IMR-90 (cell line): ENCODE measurements at regions not wholly inside any gene's neighbourhood (a gene's known extent, or its start where the extent isn't known, plus 50 kb on each side); places are given as distances from the start of the nearest gene placed in this dataset.
A peak's percentile ranks its signal among the peaks of the same experiment; 100 is the strongest.

Experiments used
- ATAC-seq: fragments of 200-7000 bp; cut with Tn5 transposase; 2 replicates; pipeline ENCODE4 v1.9.1; 2020; ENCODE audit warnings: low read depth, mild to moderate bottlenecking, moderate library complexity
- BruUV-seq: library from RNA; stranded (reverse); fragments of 400-500 nt; replicated peaks from 2 replicates; lab custom pipeline; 2021; lab: Mats Ljungman, UMichigan
- CTCF ChIA-PET: fragments of 300-600 bp; formaldehyde crosslinking; extraction: SDS; loops from one replicate; lab custom pipeline; 2021; ENCODE audit warnings: antibody characterized with exemption; lab: Yijun Ruan, JAX
- POLR2A ChIA-PET: fragments of 300-600 bp; sonication (Branson Sonifier 250); formaldehyde crosslinking; loops from one replicate; lab custom pipeline; 2022; ENCODE audit warnings: antibody characterized with exemption; ENCODE audit not compliant: unreplicated experiment; lab: Charles Lee
- DNase-seq: peaks from one replicate; pipeline ENCODE4 v3.0.0; 2013
- H2AFZ ChIP-seq: replicated peaks from 2 replicates; pipeline ENCODE3; 2013; ENCODE audit warnings: low read length, mild to moderate bottlenecking; ENCODE audit not compliant: poor library complexity
- H2AK5ac ChIP-seq: 2 replicates; pipeline ENCODE4 v1.6.1; 2013; ENCODE audit warnings: low read depth, low read length, inconsistent platforms
- H2AK9ac ChIP-seq: replicated peaks from 2 replicates; pipeline ENCODE3; 2013; ENCODE audit warnings: mild to moderate bottlenecking, low read depth, low read length, moderate library complexity; ENCODE audit not compliant: poor library complexity
- H2BK120ac ChIP-seq: 2 replicates; pipeline ENCODE4 v1.6.1; 2013; ENCODE audit warnings: low read depth, low read length, inconsistent platforms
- H2BK15ac ChIP-seq: 3 replicates; pipeline ENCODE4 v1.6.1; 2013; ENCODE audit warnings: low read depth, low read length, inconsistent platforms
- H2BK20ac ChIP-seq: 2 replicates; pipeline ENCODE4 v1.6.1; 2013; ENCODE audit warnings: low read depth, mild to moderate bottlenecking, inconsistent platforms, low read length, moderate library complexity
- H2BK5ac ChIP-seq: 2 replicates; pipeline ENCODE4 v1.6.1; 2013; ENCODE audit warnings: mild to moderate bottlenecking, low read depth, low read length, inconsistent platforms; ENCODE audit not compliant: poor library complexity, severe bottlenecking
- H3K14ac ChIP-seq: replicated peaks from 2 replicates; pipeline ENCODE4 v1.6.1; 2013; ENCODE audit warnings: low read depth, low read length, inconsistent platforms
- H3K18ac ChIP-seq: 2 replicates; pipeline ENCODE4 v1.6.1; 2013; ENCODE audit warnings: low read depth, low read length, control low read depth
- H3K23ac ChIP-seq: 2 replicates; pipeline ENCODE4 v1.6.1; 2013; ENCODE audit warnings: low read depth, low read length, inconsistent platforms
- H3K27ac ChIP-seq: 2 replicates; pipeline ENCODE4 v1.5.1; 2013; ENCODE audit warnings: mild to moderate bottlenecking, control low read depth, low read length; ENCODE audit not compliant: insufficient read depth
- H3K27me3 ChIP-seq: 2 replicates; pipeline ENCODE4 v1.6.1; 2013; ENCODE audit warnings: low read length; ENCODE audit not compliant: control insufficient read depth, insufficient read depth
- H3K36me3 ChIP-seq: 2 replicates; pipeline ENCODE4 v1.6.1; 2013; ENCODE audit warnings: low read length, mixed read lengths; ENCODE audit not compliant: control insufficient read depth, insufficient read depth
- H3K4ac ChIP-seq: 2 replicates; pipeline ENCODE4 v1.6.1; 2013; ENCODE audit warnings: low read depth, low read length, inconsistent platforms
- H3K4me1 ChIP-seq: 2 replicates; pipeline ENCODE4 v1.6.1; 2013; ENCODE audit warnings: low read length, mixed read lengths; ENCODE audit not compliant: control insufficient read depth, insufficient read depth
- H3K4me2 ChIP-seq: 2 replicates; pipeline ENCODE4 v1.6.1; 2013; ENCODE audit warnings: low read depth, mild to moderate bottlenecking, control low read depth, low read length, moderate library complexity
- H3K4me3 ChIP-seq: 2 replicates; pipeline ENCODE4 v1.5.1; 2013; ENCODE audit warnings: low read depth, mild to moderate bottlenecking, control low read depth, low read length, moderate library complexity; ENCODE audit not compliant: insufficient read depth
- H3K56ac ChIP-seq: 2 replicates; pipeline ENCODE4 v1.6.1; 2013; ENCODE audit warnings: low read length, inconsistent platforms; ENCODE audit not compliant: insufficient read depth; ENCODE audit errors: extremely low read depth
- H3K79me1 ChIP-seq, 2 experiments: 2 replicates each; pipeline ENCODE4 v1.6.1; 2013; ENCODE audit warnings: low read length in 2 of 2, inconsistent platforms in 1 of 2, low read depth in 1 of 2
- H3K9ac ChIP-seq: 2 replicates; pipeline ENCODE4 v1.6.1; 2013; ENCODE audit warnings: low read depth, low read length, control low read depth
- H3K9me1 ChIP-seq: 2 replicates; pipeline ENCODE4 v1.6.1; 2013; ENCODE audit warnings: low read length, inconsistent platforms; ENCODE audit not compliant: insufficient read depth
- H3K9me3 ChIP-seq: 2 replicates; pipeline ENCODE4 v1.6.1; 2013; ENCODE audit warnings: low read length; ENCODE audit not compliant: control insufficient read depth, insufficient read depth
- H4K20me1 ChIP-seq: 2 replicates; pipeline ENCODE4 v1.6.1; 2013; ENCODE audit warnings: low read length, inconsistent platforms; ENCODE audit not compliant: insufficient read depth
- H4K5ac ChIP-seq: 2 replicates; pipeline ENCODE4 v1.6.1; 2013; ENCODE audit warnings: mild to moderate bottlenecking, low read depth, low read length, control low read depth
- H4K8ac ChIP-seq, 2 experiments: 2 replicates each; pipeline ENCODE4 v1.6.1; 2013; ENCODE audit warnings: low read depth in 2 of 2, low read length in 2 of 2, control low read depth in 1 of 2, inconsistent platforms in 1 of 2
- H4K91ac ChIP-seq: 2 replicates; pipeline ENCODE4 v1.6.1; 2013; ENCODE audit warnings: low read depth, low read length, inconsistent platforms; ENCODE audit not compliant: insufficient read depth
- BHLHE40 ChIP-seq: fragments of 150-350 bp; IDR thresholded peaks from 2 replicates; pipeline ENCODE4 v1.6.1; 2016; ENCODE audit warnings: mild to moderate bottlenecking, low read depth, low read length
- FOS ChIP-seq: fragments of 150-350 bp; IDR thresholded peaks from 2 replicates; pipeline ENCODE4 v1.6.1; 2016; ENCODE audit warnings: low read depth, low read length
- MAZ ChIP-seq: IDR thresholded peaks from 2 replicates; pipeline ENCODE4 v1.6.1; 2012; ENCODE audit warnings: low read depth, mild to moderate bottlenecking, low read length, improper control_type of control experiment, moderate library complexity, borderline replicate concordance
- NFE2L2 ChIP-seq: fragments of 150-350 bp; IDR thresholded peaks from 2 replicates; pipeline ENCODE4 v1.6.1; 2016; ENCODE audit warnings: low read depth, mild to moderate bottlenecking, low read length
- POLR2A ChIP-seq: IDR thresholded peaks from 2 replicates; pipeline ENCODE4 v1.6.1; 2012; ENCODE audit warnings: mild to moderate bottlenecking, low read depth, low read length
- RFX5 ChIP-seq: IDR thresholded peaks from 2 replicates; pipeline ENCODE4 v1.8.0; 2012; ENCODE audit warnings: low read depth, mild to moderate bottlenecking, low read length, moderate library complexity
- SMC3 ChIP-seq: fragments of 150-350 bp; IDR thresholded peaks from 2 replicates; pipeline ENCODE4 v1.6.1; 2016; ENCODE audit warnings: low read depth, mild to moderate bottlenecking, antibody characterized with exemption, low read length, moderate library complexity
- WGBS, 2 experiments: methylation state at CpG; one replicate each; pipeline versions ENCODE4 v1.1.5 to v1.1.7; 2013; ENCODE audit warnings: missing lambda C conversion rate in 2 of 2; ENCODE audit not compliant: insufficient read length in 1 of 2; ENCODE audit errors: extremely low coverage in 2 of 2; 5-methylcytosine and 5-hydroxymethylcytosine counted together
- dilution Hi-C: fragments of 300-500 bp; cut with HindIII; formaldehyde crosslinking; loops from one replicate; pipeline ENCODE4 v1.14.3; 2018; ENCODE audit warnings: low sequenced_read_pairs; ENCODE audit not compliant: unreplicated experiment
- in situ Hi-C: fragments of 300-500 bp; cut with MboI; formaldehyde crosslinking; loops from 3 replicates; pipeline ENCODE4 v1.14.3; 2019; ENCODE audit warnings: low sequenced_read_pairs, inconsistent platforms, mixed read lengths
- intact Hi-C: fragments of 100-400 bp; cut with micrococcal nuclease; formaldehyde crosslinking; loops from 2 replicates; pipeline ENCODE4 v1.10.0; 2022

DNA sequence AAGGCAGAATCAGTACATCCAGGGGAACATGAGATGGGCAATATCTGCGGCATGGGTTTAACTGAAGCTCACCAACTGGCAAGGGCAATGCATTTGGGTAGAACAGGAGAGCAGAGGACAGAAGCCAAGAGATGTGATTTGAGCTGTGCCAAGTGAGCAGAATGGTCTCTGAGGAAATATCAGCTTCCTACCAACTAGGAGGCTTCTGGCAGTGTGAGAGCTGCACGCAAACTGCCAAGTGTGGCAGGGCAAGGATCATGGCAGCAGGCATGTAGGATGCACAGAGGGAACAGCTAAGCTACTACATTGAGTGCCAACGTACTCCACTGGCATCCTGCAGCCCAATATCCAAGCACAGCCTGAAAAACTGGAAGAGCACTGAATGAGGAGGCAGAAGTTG lies 1036.5 kb downstream of the TUSC7 start:
- H3K9me3 ChIP-seq, result no peaks in the 10 kb centered on the region
- no peak overlapping the region for H4K91ac ChIP-seq
- POLR2A ChIA-PET, result no interaction called here
- no TSS peak for BruUV-seq
- H2AK9ac ChIP-seq, result peak overlapping the region; percentile 33
- no peak overlapping the region for H3K4ac ChIP-seq
- H3K36me3 ChIP-seq, result no peaks in the 10 kb centered on the region
- TF ChIP-seq MAZ (no peak), SMC3 (no peak), RFX5 (no peak), POLR2A (no peak), BHLHE40 (no peak), NFE2L2 (no peak), FOS (no peak)
- no peak for ATAC-seq
- H2AFZ ChIP-seq, result no peak overlapping the region
- H3K9me1 ChIP-seq, result no peaks in the 10 kb centered on the region
- CTCF ChIA-PET, result no interaction called here
- no peaks in the 10 kb centered on the region for H3K27me3 ChIP-seq
- no peak overlapping the region for H3K4me3 ChIP-seq
- H2BK15ac ChIP-seq, result no peak overlapping the region; the same call in 2 of the 3 replicates
- no peak overlapping the region for H4K5ac ChIP-seq
- H4K8ac ChIP-seq, result no peak overlapping the region
- in situ Hi-C loops, result no loop called here
- no peak overlapping the region for H3K23ac ChIP-seq
- no peak for DNase-seq
- no peak overlapping the region for H2BK5ac ChIP-seq
- dilution Hi-C loops, result no loop called here
- no peaks in the 10 kb centered on the region for H4K20me1 ChIP-seq
- H3K27ac ChIP-seq, result no peak overlapping the region
- H3K18ac ChIP-seq, result no peak overlapping the region
- 80% methylated on average over 1 of the region's 3 CpGs; no CpG with 5 or more reads in 1 of the 2 experiments for WGBS, 2 experiments
- no peak overlapping the region for H2BK20ac ChIP-seq
- no peak overlapping the region for H2AK5ac ChIP-seq
- no peaks in the 10 kb centered on the region for H3K79me1 ChIP-seq
- H3K9ac ChIP-seq, result no peak overlapping the region
- no peak overlapping the region for H3K56ac ChIP-seq
- no peak overlapping the region for H3K14ac ChIP-seq
- peaks cover 3% of the 10 kb centered on the region; the same call in 1 of the 2 replicates for H3K4me1 ChIP-seq
- H3K4me2 ChIP-seq, result no peak overlapping the region
- H2BK120ac ChIP-seq, result no peak overlapping the region
- intact Hi-C loops, result no loop called here
